ENCODE measurements at regions not wholly inside any gene's neighbourhood (a gene's known extent, or its start where the extent isn't known, plus 50 kb on each side); places are given as distances from the start of the nearest gene placed in this dataset.

GRCh38 chr16:9034056-9034455 lies 57.4 kb upstream of the HAPSTR1 start:
- H3K4me3 ChIP-seq: no peak overlapping the region
- no peak for TF ChIP-seq CTCF (IDR thresholded peaks at IDR 0.05)
- no peak for DNase-seq (ENCODE audit: low spot score)
- H3K27ac ChIP-seq: no peak overlapping the region

GRCh38 chr16:9035996-9036395 lies 55.4 kb upstream of the HAPSTR1 start:
- DNase-seq (ENCODE audit: low spot score): no peak
- Histone ChIP-seq H3K27ac (no peak overlapping the region), H3K4me3 (no peak overlapping the region)
- TF ChIP-seq CTCF (IDR thresholded peaks at IDR 0.05): no peak

DNA sequence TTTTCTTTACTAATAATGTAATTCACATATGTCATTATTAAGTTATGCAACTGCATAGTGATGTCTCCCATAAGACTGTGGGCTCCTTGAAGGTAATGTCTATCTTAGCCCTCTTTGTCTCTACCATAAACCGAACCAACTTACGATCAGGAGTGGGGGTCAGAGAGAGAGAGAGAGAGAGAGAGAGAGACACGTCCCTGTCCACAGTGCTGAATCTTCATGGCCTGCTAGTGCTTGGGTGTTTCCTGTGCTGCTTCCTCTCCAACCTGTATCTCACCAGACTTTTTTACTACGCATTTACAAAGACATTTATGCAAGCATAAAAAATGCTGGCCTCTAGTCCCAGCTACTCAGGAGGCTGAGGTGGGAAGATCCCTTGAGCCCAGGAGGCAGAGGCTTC lies 52.2 kb upstream of the HAPSTR1 start:
- no peak for TF ChIP-seq CTCF (IDR thresholded peaks at IDR 0.05)
- DNase-seq (ENCODE audit: low spot score): no peak
- no peak overlapping the region for H3K27ac ChIP-seq
- no peak overlapping the region for H3K4me3 ChIP-seq

GRCh38 chr16:9040800-9041412 lies 50.5 kb upstream of the HAPSTR1 start:
- no peak for TF ChIP-seq CTCF (IDR thresholded peaks at IDR 0.05)
- Histone ChIP-seq H3K27ac (no peak overlapping the region), H3K4me3 (no peak overlapping the region)
- DNase-seq (ENCODE audit: low spot score): no peak

Data from coronary artery (tissue), 2 donors.